Activated naive CD4-positive, alpha-beta T cell treated with anti-CD3 and anti-CD28 coated beads, Interleukin-2, amount 50 U/mL, for 72 hours (primary cell): ENCODE measurements at regions not wholly inside any gene's neighbourhood (a gene's known extent, or its start where the extent isn't known, plus 50 kb on each side); places are given as distances from the start of the nearest gene placed in this dataset.

ENCODE experiments used
- ATAC-seq, 2 donors: fragments of 150-1000 bp; cut with Tn5 transposase; 2 replicates each; pipeline ENCODE4 v1.10.0; 2021; ENCODE audit warnings: mild to moderate bottlenecking in 2 of 2, moderate library complexity in 2 of 2
- DNase-seq, 2 donors: peaks; one replicate each; pipeline ENCODE4 v3.0.0; 2021 to 2022; ENCODE audit warnings: low spot score in 2 of 2
- H3K27ac Mint-ChIP-seq, 2 donors: one replicate each; pipeline ENCODE4 v1.8.0; 2022; ENCODE audit warnings: mild to moderate bottlenecking in 2 of 2, mixed read lengths in 2 of 2
- H3K36me3 Mint-ChIP-seq, 2 donors: one replicate each; pipeline ENCODE4 v1.8.0; 2022; ENCODE audit warnings: mixed read lengths in 2 of 2
- H3K9me3 Mint-ChIP-seq, 2 donors: one replicate each; pipeline ENCODE4 v1.8.0; 2022; ENCODE audit warnings: mixed read lengths in 2 of 2

GRCh38 chr2:172285760-172286159 is 141.6 kb upstream of the ITGA6 start:
- H3K9me3 Mint-ChIP-seq, result no peaks in the 10 kb centered on the region
- ATAC-seq (no peak), DNase-seq (no peak)
- H3K27ac Mint-ChIP-seq, result peak overlapping the region in 1 of 2 donors; percentile 0
- no peaks in the 10 kb centered on the region for H3K36me3 Mint-ChIP-seq

- ATAC-seq (no peak), DNase-seq (no peak)
- H3K36me3 Mint-ChIP-seq, result no peaks in the 10 kb centered on the region
- no peaks in the 10 kb centered on the region for H3K9me3 Mint-ChIP-seq
- no peak overlapping the region for H3K27ac Mint-ChIP-seq
These were observed 140.2 kb upstream of the ITGA6 start for GRCh38 chr2:172287190-172287589.

GRCh38 chr2:172287605-172288315 is 139.6 kb upstream of the ITGA6 start:
- no peak for DNase-seq
- no peaks in the 10 kb centered on the region for H3K36me3 Mint-ChIP-seq
- no peak overlapping the region for H3K27ac Mint-ChIP-seq
- H3K9me3 Mint-ChIP-seq, result no peaks in the 10 kb centered on the region
- no peak for ATAC-seq

GRCh38 chr2:172288603-172289002 is 138.8 kb upstream of the ITGA6 start:
- DNase-seq (peak; percentile 34 to 56), ATAC-seq (peak; percentile 26 to 91)
- peak overlapping the region in 1 of 2 donors; percentile 50 for H3K27ac Mint-ChIP-seq
- no peaks in the 10 kb centered on the region for H3K36me3 Mint-ChIP-seq
- no peaks in the 10 kb centered on the region for H3K9me3 Mint-ChIP-seq

GRCh38 chr2:172293952-172294351 is 133.4 kb upstream of the ITGA6 start:
- no peak overlapping the region for H3K27ac Mint-ChIP-seq
- H3K9me3 Mint-ChIP-seq, result no peaks in the 10 kb centered on the region
- no peaks in the 10 kb centered on the region for H3K36me3 Mint-ChIP-seq
- DNase-seq (no peak), ATAC-seq (no peak)

- Mint-ChIP-seq H3K36me3 (no peaks in the 10 kb centered on the region), H3K27ac (no peak overlapping the region), H3K9me3 (no peaks in the 10 kb centered on the region)
- ATAC-seq, result no peak
- no peak for DNase-seq
These were observed 132.4 kb upstream of the ITGA6 start for GRCh38 chr2:172294983-172295382.

GRCh38 chr2:172295677-172296076 is 131.7 kb upstream of the ITGA6 start:
- no peak for ATAC-seq
- no peak for DNase-seq
- Mint-ChIP-seq H3K9me3 (no peaks in the 10 kb centered on the region), H3K36me3 (no peaks in the 10 kb centered on the region), H3K27ac (no peak overlapping the region)

GRCh38 chr2:172296267-172297046 is 130.9 kb upstream of the ITGA6 start:
- ATAC-seq (no peak), DNase-seq (no peak)
- Mint-ChIP-seq H3K9me3 (no peaks in the 10 kb centered on the region), H3K27ac (no peak overlapping the region), H3K36me3 (no peaks in the 10 kb centered on the region)

GRCh38 chr2:172297531-172297930 is 129.9 kb upstream of the ITGA6 start:
- DNase-seq (no peak), ATAC-seq (no peak)
- Mint-ChIP-seq H3K27ac (no peak overlapping the region), H3K9me3 (no peaks in the 10 kb centered on the region), H3K36me3 (no peaks in the 10 kb centered on the region)

GRCh38 chr2:172297950-172298349 is 129.4 kb upstream of the ITGA6 start:
- DNase-seq (no peak), ATAC-seq (no peak)
- no peaks in the 10 kb centered on the region for H3K9me3 Mint-ChIP-seq
- H3K27ac Mint-ChIP-seq, result no peak overlapping the region
- no peaks in the 10 kb centered on the region for H3K36me3 Mint-ChIP-seq

GRCh38 chr2:172299741-172300140 is 127.6 kb upstream of the ITGA6 start:
- ATAC-seq (no peak), DNase-seq (no peak)
- no peaks in the 10 kb centered on the region for H3K36me3 Mint-ChIP-seq
- no peaks in the 10 kb centered on the region for H3K9me3 Mint-ChIP-seq
- H3K27ac Mint-ChIP-seq, result no peak overlapping the region

GRCh38 chr2:172300851-172301250 is 126.5 kb upstream of the ITGA6 start:
- DNase-seq (no peak), ATAC-seq (no peak)
- no peaks in the 10 kb centered on the region for H3K36me3 Mint-ChIP-seq

GRCh38 chr2:172305066-172305465 is 122.3 kb upstream of the ITGA6 start:
- ATAC-seq (no peak), DNase-seq (no peak)
- no peaks in the 10 kb centered on the region for H3K9me3 Mint-ChIP-seq
- no peaks in the 10 kb centered on the region for H3K36me3 Mint-ChIP-seq
- H3K27ac Mint-ChIP-seq, result no peak overlapping the region

More at GRCh38 chr2:172300851-172301250, 126.5 kb upstream of the ITGA6 start:
- Mint-ChIP-seq H3K9me3 (no peaks in the 10 kb centered on the region), H3K27ac (no peak overlapping the region)

GRCh38 chr2:172307800-172308199 is 119.6 kb upstream of the ITGA6 start:
- Mint-ChIP-seq H3K27ac (no peak overlapping the region), H3K9me3 (no peaks in the 10 kb centered on the region), H3K36me3 (no peaks in the 10 kb centered on the region)
- DNase-seq (no peak), ATAC-seq (no peak)

GRCh38 chr2:172308253-172308935 is 119.0 kb upstream of the ITGA6 start:
- Mint-ChIP-seq H3K9me3 (no peaks in the 10 kb centered on the region), H3K27ac (no peak overlapping the region), H3K36me3 (no peaks in the 10 kb centered on the region)
- ATAC-seq (no peak), DNase-seq (no peak)

- DNase-seq, result no peak
- ATAC-seq, result no peak
- no peaks in the 10 kb centered on the region for H3K9me3 Mint-ChIP-seq
- no peaks in the 10 kb centered on the region for H3K36me3 Mint-ChIP-seq
- no peak overlapping the region for H3K27ac Mint-ChIP-seq
These were observed 115.5 kb upstream of the ITGA6 start for GRCh38 chr2:172311921-172312345.

- Mint-ChIP-seq H3K27ac (no peak overlapping the region), H3K36me3 (no peaks in the 10 kb centered on the region), H3K9me3 (no peaks in the 10 kb centered on the region)
- ATAC-seq (no peak), DNase-seq (no peak)
These were observed 113.6 kb upstream of the ITGA6 start for GRCh38 chr2:172313715-172314341.
